Neural cell (in vitro differentiated cells): ENCODE measurements at regions not wholly inside any gene's neighbourhood (a gene's known extent, or its start where the extent isn't known, plus 50 kb on each side); places are given as distances from the start of the nearest gene placed in this dataset.

Experiments
- H2AFZ ChIP-seq: fragments of 200-600, 300-800 bp; sonication (generic), shearing (Covaris generic); 2 replicates; pipeline ENCODE4 v1.6.0; 2014; ENCODE audit warnings: low read depth, mild to moderate bottlenecking, antibody characterized with exemption, low read length, moderate library complexity
- H3F3A ChIP-seq: fragments of 200-600 bp; shearing (Covaris generic); 2 replicates; pipeline ENCODE4 v1.6.1; 2016; ENCODE audit warnings: mild to moderate bottlenecking, moderate library complexity, mixed read lengths, antibody characterized with exemption, low read length; ENCODE audit not compliant: insufficient read depth, poor library complexity, severe bottlenecking
- H3K27ac ChIP-seq: fragments of 200-600, 300-800 bp; sonication (generic), shearing (Covaris generic); 2 replicates; pipeline ENCODE4 v1.5.1; 2014; ENCODE audit warnings: mild to moderate bottlenecking, low read length, moderate library complexity
- H3K27me3 ChIP-seq: fragments of 300-800, 200-600 bp; sonication (generic), shearing (Covaris generic); 2 replicates; pipeline ENCODE4 v1.6.0; 2014; ENCODE audit warnings: mild to moderate bottlenecking, low read depth, low read length, moderate library complexity; ENCODE audit not compliant: insufficient read depth
- H3K36me3 ChIP-seq: fragments of 300-800, 200-600 bp; sonication (generic), shearing (Covaris generic); 2 replicates; pipeline ENCODE4 v1.5.1; 2014; ENCODE audit warnings: mild to moderate bottlenecking, antibody characterized with exemption, low read length, moderate library complexity; ENCODE audit not compliant: insufficient read depth
- H3K4me2 ChIP-seq: fragments of 300-800, 200-600 bp; sonication (generic), shearing (Covaris generic); 2 replicates; pipeline ENCODE4 v1.6.0; 2014; ENCODE audit warnings: mild to moderate bottlenecking, low read length
- H3K4me3 ChIP-seq: fragments of 300-800, 200-600 bp; sonication (generic), shearing (Covaris generic); 2 replicates; pipeline ENCODE4 v1.5.1; 2014; ENCODE audit warnings: mild to moderate bottlenecking, low read length, moderate library complexity
- H3K79me2 ChIP-seq: fragments of 200-600 bp; shearing (Covaris generic); replicated peaks from 2 replicates; pipeline ENCODE4 v1.6.0; 2014; ENCODE audit warnings: mild to moderate bottlenecking, low read length, moderate library complexity; ENCODE audit not compliant: insufficient read depth
- H3K9ac ChIP-seq: fragments of 300-800, 200-600 bp; sonication (generic), shearing (Covaris generic); 2 replicates; pipeline ENCODE4 v1.6.1; 2016; ENCODE audit warnings: mild to moderate bottlenecking, low read length, mixed read lengths
- H3K9me2 ChIP-seq: fragments of 200-600 bp; shearing (Covaris generic); 2 replicates; pipeline ENCODE4 v1.6.1; 2016; ENCODE audit warnings: mild to moderate bottlenecking, low read length, mixed read lengths; ENCODE audit not compliant: insufficient read depth
- H3K9me3 ChIP-seq: fragments of 200-600, 300-800 bp; sonication (generic), shearing (Covaris generic); 2 replicates; pipeline ENCODE4 v1.6.1; 2016; ENCODE audit warnings: mild to moderate bottlenecking, mixed run types, low read length, moderate library complexity, mixed read lengths
- H4K20me1 ChIP-seq: fragments of 200-600 bp; shearing (Covaris generic); 2 replicates; pipeline ENCODE4 v1.6.1; 2016; ENCODE audit warnings: mild to moderate bottlenecking, mixed run types; ENCODE audit not compliant: insufficient read depth
- CTCF ChIP-seq: fragments of 450-650 bp; IDR thresholded peaks from 2 replicates; pipeline ENCODE4 v1.5.1; 2014; ENCODE audit warnings: antibody characterized with exemption, mild to moderate bottlenecking, moderate library complexity; ENCODE audit not compliant: poor library complexity, severe bottlenecking
- EP300 ChIP-seq: fragments of 450-650 bp; conservative IDR thresholded peaks from 2 replicates; pipeline ENCODE4 v1.6.1; 2014; ENCODE audit warnings: antibody characterized with exemption, mild to moderate bottlenecking, moderate library complexity; ENCODE audit not compliant: poor library complexity, severe bottlenecking
- EZH2 ChIP-seq: fragments of 200-600, 300-800 bp; shearing (Covaris generic), sonication (generic); IDR thresholded peaks from 2 replicates; pipeline ENCODE4 v1.6.1; 2014; ENCODE audit warnings: antibody characterized with exemption, low read length, borderline replicate concordance, mild to moderate bottlenecking; ENCODE audit not compliant: insufficient read depth, poor library complexity, severe bottlenecking
- MXI1 ChIP-seq: fragments of 450-650 bp; conservative IDR thresholded peaks from 2 replicates; pipeline ENCODE4 v1.6.1; 2014; ENCODE audit warnings: antibody characterized with exemption, mild to moderate bottlenecking; ENCODE audit not compliant: poor library complexity, severe bottlenecking
- POLR2AphosphoS5 ChIP-seq: IDR thresholded peaks from 2 replicates; pipeline ENCODE4 v1.6.1; 2012
- RAD21 ChIP-seq: fragments of 450-650 bp; conservative IDR thresholded peaks from 2 replicates; pipeline ENCODE4 v1.6.1; 2014; ENCODE audit warnings: antibody characterized with exemption, mild to moderate bottlenecking, moderate library complexity
- SMC3 ChIP-seq: fragments of 450-650 bp; conservative IDR thresholded peaks from 2 replicates; pipeline ENCODE4 v1.6.1; 2014; ENCODE audit warnings: antibody characterized with exemption, mild to moderate bottlenecking, moderate library complexity; ENCODE audit not compliant: poor library complexity
- TAF1 ChIP-seq: IDR thresholded peaks from 2 replicates; pipeline ENCODE4 v1.6.1; 2012; ENCODE audit warnings: low read depth
- TF ChIP-seq, protein P1 (sequence below): IDR thresholded peaks from 2 replicates; pipeline ENCODE4 v1.6.1; 2012; ENCODE audit warnings: borderline replicate concordance

DNA sequence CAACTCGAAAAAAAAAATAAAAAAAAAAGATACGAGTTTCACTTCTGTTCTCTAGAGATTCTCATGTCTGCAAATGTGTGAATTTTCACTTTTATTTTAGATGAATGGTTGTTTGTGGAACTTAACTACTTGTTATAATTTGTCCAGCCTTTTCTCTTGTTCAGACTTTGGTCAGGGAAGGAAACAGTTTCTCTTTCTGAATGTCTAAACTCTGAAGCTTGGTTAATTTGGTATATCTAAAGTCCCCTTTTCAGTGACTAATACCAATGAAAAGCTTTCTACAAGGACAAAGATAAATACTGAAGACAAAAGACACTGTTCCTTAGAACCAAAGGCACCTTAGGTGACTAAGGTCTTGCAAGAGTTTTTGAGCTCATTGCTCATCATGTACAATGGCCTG is 144.4 kb upstream of the PIEZO2 start:
- Histone ChIP-seq H4K20me1 (no peaks in the 10 kb centered on the region), H3K4me2 (no peak overlapping the region), H3K27me3 (no peaks in the 10 kb centered on the region), H3F3A (no peaks in the 10 kb centered on the region), H3K36me3 (no peaks in the 10 kb centered on the region), H3K79me2 (no peaks in the 10 kb centered on the region), H3K27ac (no peak overlapping the region), H3K9me3 (no peaks in the 10 kb centered on the region), H2AFZ (no peak overlapping the region), H3K9me2 (no peaks in the 10 kb centered on the region), H3K4me3 (no peak overlapping the region), H3K9ac (no peak overlapping the region)
- TF ChIP-seq RAD21 (no peak), EP300 (no peak), POLR2AphosphoS5 (no peak), SMC3 (no peak), TAF1 (no peak), MXI1 (no peak), EZH2 (no peak), CTCF (no peak)
- TF ChIP-seq, protein P1, sequence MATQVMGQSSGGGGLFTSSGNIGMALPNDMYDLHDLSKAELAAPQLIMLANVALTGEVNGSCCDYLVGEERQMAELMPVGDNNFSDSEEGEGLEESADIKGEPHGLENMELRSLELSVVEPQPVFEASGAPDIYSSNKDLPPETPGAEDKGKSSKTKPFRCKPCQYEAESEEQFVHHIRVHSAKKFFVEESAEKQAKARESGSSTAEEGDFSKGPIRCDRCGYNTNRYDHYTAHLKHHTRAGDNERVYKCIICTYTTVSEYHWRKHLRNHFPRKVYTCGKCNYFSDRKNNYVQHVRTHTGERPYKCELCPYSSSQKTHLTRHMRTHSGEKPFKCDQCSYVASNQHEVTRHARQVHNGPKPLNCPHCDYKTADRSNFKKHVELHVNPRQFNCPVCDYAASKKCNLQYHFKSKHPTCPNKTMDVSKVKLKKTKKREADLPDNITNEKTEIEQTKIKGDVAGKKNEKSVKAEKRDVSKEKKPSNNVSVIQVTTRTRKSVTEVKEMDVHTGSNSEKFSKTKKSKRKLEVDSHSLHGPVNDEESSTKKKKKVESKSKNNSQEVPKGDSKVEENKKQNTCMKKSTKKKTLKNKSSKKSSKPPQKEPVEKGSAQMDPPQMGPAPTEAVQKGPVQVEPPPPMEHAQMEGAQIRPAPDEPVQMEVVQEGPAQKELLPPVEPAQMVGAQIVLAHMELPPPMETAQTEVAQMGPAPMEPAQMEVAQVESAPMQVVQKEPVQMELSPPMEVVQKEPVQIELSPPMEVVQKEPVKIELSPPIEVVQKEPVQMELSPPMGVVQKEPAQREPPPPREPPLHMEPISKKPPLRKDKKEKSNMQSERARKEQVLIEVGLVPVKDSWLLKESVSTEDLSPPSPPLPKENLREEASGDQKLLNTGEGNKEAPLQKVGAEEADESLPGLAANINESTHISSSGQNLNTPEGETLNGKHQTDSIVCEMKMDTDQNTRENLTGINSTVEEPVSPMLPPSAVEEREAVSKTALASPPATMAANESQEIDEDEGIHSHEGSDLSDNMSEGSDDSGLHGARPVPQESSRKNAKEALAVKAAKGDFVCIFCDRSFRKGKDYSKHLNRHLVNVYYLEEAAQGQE, result no peak

DNA sequence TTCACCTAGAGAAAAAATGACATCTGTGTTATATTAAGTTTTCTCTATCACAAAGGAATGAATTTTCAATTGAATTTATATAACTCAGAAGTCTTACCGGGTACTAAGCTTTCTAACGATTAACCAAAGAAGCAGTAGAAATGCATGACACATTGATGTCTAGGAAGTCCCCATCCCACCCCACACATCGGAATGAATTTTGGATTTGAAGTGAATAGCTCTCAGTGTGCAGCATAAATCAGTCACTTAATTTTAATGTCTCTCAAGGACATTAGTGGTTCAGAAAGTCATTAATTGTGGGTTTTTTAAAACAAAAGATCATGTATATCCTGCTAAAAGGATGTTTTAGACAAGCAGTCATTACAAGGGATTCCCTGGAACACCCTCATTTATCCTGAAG is 141.4 kb upstream of the PIEZO2 start:
- Histone ChIP-seq H3K79me2 (no peaks in the 10 kb centered on the region), H3K27me3 (no peaks in the 10 kb centered on the region), H3K9ac (no peak overlapping the region), H4K20me1 (no peaks in the 10 kb centered on the region), H3K9me3 (no peaks in the 10 kb centered on the region), H2AFZ (no peak overlapping the region), H3K9me2 (no peaks in the 10 kb centered on the region), H3K4me2 (no peak overlapping the region), H3F3A (no peaks in the 10 kb centered on the region), H3K36me3 (no peaks in the 10 kb centered on the region), H3K27ac (no peak overlapping the region), H3K4me3 (no peak overlapping the region)
- TF ChIP-seq TAF1 (no peak), MXI1 (no peak), CTCF (no peak), EZH2 (no peak), RAD21 (no peak), SMC3 (no peak), EP300 (no peak), POLR2AphosphoS5 (no peak)
- TF ChIP-seq, protein P1, result no peak
